PC-3 (cell line): ENCODE measurements at regions not wholly inside any gene's neighbourhood (a gene's known extent, or its start where the extent isn't known, plus 50 kb on each side); places are given as distances from the start of the nearest gene placed in this dataset.
A peak's percentile ranks its signal among the peaks of the same experiment; 100 is the strongest.

Experiments
- ATAC-seq: fragments of 200-7000 bp; cut with Tn5 transposase; 2 replicates; pipeline ENCODE4 v1.9.1; 2020; ENCODE audit warnings: mild to moderate bottlenecking, moderate library complexity
- BruUV-seq: library from RNA; stranded (reverse); fragments of 400-500 nt; replicated peaks from 2 replicates; lab custom pipeline; 2021; lab: Mats Ljungman, UMichigan
- CTCF ChIA-PET: fragments of 300-600 bp; sonication (Branson Sonifier 250); formaldehyde crosslinking; loops from one replicate; lab custom pipeline; 2022; ENCODE audit warnings: antibody characterized with exemption; lab: Charles Lee
- POLR2A ChIA-PET: fragments of 300-600 bp; sonication (Branson Sonifier 250); formaldehyde crosslinking; loops from one replicate; lab custom pipeline; 2022; ENCODE audit warnings: antibody characterized with exemption; ENCODE audit not compliant: unreplicated experiment; lab: Charles Lee
- DNase-seq: peaks from one replicate; pipeline ENCODE4 v3.0.0-alpha.2; 2015
- H2AFZ ChIP-seq: fragments of 300-600 bp; sonication (generic); 2 replicates; pipeline ENCODE4 v1.6.0; 2016; ENCODE audit warnings: antibody characterized with exemption, low read length
- H3F3A ChIP-seq: fragments of 300-600 bp; sonication (generic); one replicate; pipeline ENCODE4 v1.6.0; 2017; ENCODE audit warnings: antibody characterized with exemption, low read length, control low read depth, mild to moderate bottlenecking; ENCODE audit not compliant: unreplicated experiment
- H3K27ac ChIP-seq: fragments of 300-600 bp; sonication (generic); 2 replicates; pipeline ENCODE4 v1.5.1; 2016; ENCODE audit warnings: mild to moderate bottlenecking, low read length
- H3K27me3 ChIP-seq: fragments of 300-600 bp; sonication (generic); 2 replicates; pipeline ENCODE4 v1.6.1; 2016; ENCODE audit warnings: low read length, mixed read lengths
- H3K36me3 ChIP-seq: fragments of 300-600 bp; sonication (generic); 2 replicates; pipeline ENCODE4 v1.6.1; 2016; ENCODE audit warnings: low read depth, mixed run types, low read length, mixed read lengths
- H3K4me1 ChIP-seq: fragments of 300-600 bp; sonication (generic); 2 replicates; pipeline ENCODE4 v1.5.1; 2016; ENCODE audit warnings: low read length; ENCODE audit not compliant: insufficient read depth
- H3K4me2 ChIP-seq: fragments of 300-600 bp; sonication (generic); 2 replicates; pipeline ENCODE4 v1.6.0; 2016; ENCODE audit warnings: low read length
- H3K4me3 ChIP-seq: fragments of 300-600 bp; sonication (generic); 2 replicates; pipeline ENCODE4 v1.5.1; 2016; ENCODE audit warnings: mild to moderate bottlenecking, low read length, mixed read lengths
- H3K79me2 ChIP-seq: fragments of 300-600 bp; sonication (generic); 2 replicates; pipeline ENCODE4 v1.6.1; 2017; ENCODE audit warnings: low read length, mixed read lengths
- H3K9ac ChIP-seq: fragments of 300-600 bp; sonication (generic); 2 replicates; pipeline ENCODE4 v1.6.0; 2016; ENCODE audit warnings: mild to moderate bottlenecking, low read length
- H3K9me2 ChIP-seq: fragments of 300-600 bp; sonication (generic); replicated peaks from 2 replicates; pipeline ENCODE4 v1.6.1; 2016; ENCODE audit warnings: mixed run types, low read length, mixed read lengths
- H3K9me3 ChIP-seq: fragments of 300-600 bp; sonication (generic); 2 replicates; pipeline ENCODE4 v1.6.1; 2016; ENCODE audit warnings: low read length, mixed read lengths
- H4K20me1 ChIP-seq: fragments of 300-600 bp; sonication (generic); 2 replicates; pipeline ENCODE4 v1.6.1; 2016; ENCODE audit warnings: low read length, mixed read lengths
- EZH2 ChIP-seq: fragments of 300-600 bp; sonication (generic); IDR thresholded peaks from one replicate; pipeline ENCODE4 v1.6.1; 2017; ENCODE audit warnings: antibody characterized with exemption, mild to moderate bottlenecking, low read length; ENCODE audit not compliant: unreplicated experiment
- EZH2phosphoT487 ChIP-seq: fragments of 300-600 bp; sonication (generic); IDR thresholded peaks from 2 replicates; pipeline ENCODE4 v1.6.1; 2018; ENCODE audit warnings: mild to moderate bottlenecking, antibody characterized with exemption, low read length, borderline replicate concordance
- intact Hi-C: fragments of 100-400 bp; cut with micrococcal nuclease; formaldehyde crosslinking; loops from 2 replicates; pipeline ENCODE4 v1.9.0; 2023
- TF ChIP-seq, protein P1 (sequence below): fragments of 300-600 bp; sonication (generic); conservative IDR thresholded peaks from 2 replicates; pipeline ENCODE4 v1.5.1; 2017; ENCODE audit warnings: antibody characterized with exemption, low read depth, mild to moderate bottlenecking, low read length

- H4K20me1 ChIP-seq = no peaks in the 10 kb centered on the region
- no peaks in the 10 kb centered on the region for H3K9me3 ChIP-seq
- BruUV-seq = no TSS peak
- no peak for ATAC-seq
- no peaks in the 10 kb centered on the region for H3K36me3 ChIP-seq
- no peaks in the 10 kb centered on the region for H3K9me2 ChIP-seq
- CTCF ChIA-PET = no interaction called here
- POLR2A ChIA-PET = no interaction called here
- no peak overlapping the region for H3K4me3 ChIP-seq
- H3K4me1 ChIP-seq = no peaks in the 10 kb centered on the region
- no peak overlapping the region for H3K9ac ChIP-seq
- H3K79me2 ChIP-seq = no peaks in the 10 kb centered on the region
- H3K27me3 ChIP-seq = peaks cover 12% of the 10 kb centered on the region
- DNase-seq = no peak
- H3K27ac ChIP-seq = no peak overlapping the region
- no peak overlapping the region for H2AFZ ChIP-seq
- no peak for TF ChIP-seq EZH2phosphoT487
- TF ChIP-seq EZH2 = no peak
- TF ChIP-seq, protein P1, sequence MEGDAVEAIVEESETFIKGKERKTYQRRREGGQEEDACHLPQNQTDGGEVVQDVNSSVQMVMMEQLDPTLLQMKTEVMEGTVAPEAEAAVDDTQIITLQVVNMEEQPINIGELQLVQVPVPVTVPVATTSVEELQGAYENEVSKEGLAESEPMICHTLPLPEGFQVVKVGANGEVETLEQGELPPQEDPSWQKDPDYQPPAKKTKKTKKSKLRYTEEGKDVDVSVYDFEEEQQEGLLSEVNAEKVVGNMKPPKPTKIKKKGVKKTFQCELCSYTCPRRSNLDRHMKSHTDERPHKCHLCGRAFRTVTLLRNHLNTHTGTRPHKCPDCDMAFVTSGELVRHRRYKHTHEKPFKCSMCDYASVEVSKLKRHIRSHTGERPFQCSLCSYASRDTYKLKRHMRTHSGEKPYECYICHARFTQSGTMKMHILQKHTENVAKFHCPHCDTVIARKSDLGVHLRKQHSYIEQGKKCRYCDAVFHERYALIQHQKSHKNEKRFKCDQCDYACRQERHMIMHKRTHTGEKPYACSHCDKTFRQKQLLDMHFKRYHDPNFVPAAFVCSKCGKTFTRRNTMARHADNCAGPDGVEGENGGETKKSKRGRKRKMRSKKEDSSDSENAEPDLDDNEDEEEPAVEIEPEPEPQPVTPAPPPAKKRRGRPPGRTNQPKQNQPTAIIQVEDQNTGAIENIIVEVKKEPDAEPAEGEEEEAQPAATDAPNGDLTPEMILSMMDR = no peak
- H3K4me2 ChIP-seq = no peak overlapping the region
- intact Hi-C loops = no loop called here
- H3F3A ChIP-seq = no peaks in the 10 kb centered on the region
Measured at GRCh38 chr1:29943034-29943433, 706.7 kb downstream of the PTPRU start.

GRCh38 chr1:29939079-29939478 is 702.8 kb downstream of the PTPRU start:
- CTCF ChIA-PET = no interaction called here
- DNase-seq = peak; percentile 4
- no peak overlapping the region for H2AFZ ChIP-seq
- H3K27me3 ChIP-seq = peaks cover 5% of the 10 kb centered on the region; the same call in 1 of the 2 replicates
- H3K9ac ChIP-seq = no peak overlapping the region
- no peaks in the 10 kb centered on the region for H3K9me2 ChIP-seq
- BruUV-seq = no TSS peak
- no peaks in the 10 kb centered on the region for H3K4me1 ChIP-seq
- no peak for ATAC-seq
- H3F3A ChIP-seq = no peaks in the 10 kb centered on the region
- no peaks in the 10 kb centered on the region for H4K20me1 ChIP-seq
- intact Hi-C loops = no loop called here
- H3K4me3 ChIP-seq = no peak overlapping the region
- no peak overlapping the region for H3K4me2 ChIP-seq
- POLR2A ChIA-PET = no interaction called here
- no peaks in the 10 kb centered on the region for H3K9me3 ChIP-seq
- H3K36me3 ChIP-seq = no peaks in the 10 kb centered on the region
- H3K79me2 ChIP-seq = no peaks in the 10 kb centered on the region
- no peak overlapping the region for H3K27ac ChIP-seq
- TF ChIP-seq, protein P1 = no peak
- TF ChIP-seq EZH2 (no peak), EZH2phosphoT487 (no peak)

- TF ChIP-seq EZH2 = no peak
- TF ChIP-seq EZH2phosphoT487 = no peak
- TF ChIP-seq, protein P1 = no peak
- no peaks in the 10 kb centered on the region for H3K36me3 ChIP-seq
- H3K27me3 ChIP-seq = peaks cover 6% of the 10 kb centered on the region; the same call in 1 of the 2 replicates
- no peak overlapping the region for H3K4me3 ChIP-seq
- H2AFZ ChIP-seq = no peak overlapping the region
- H3K9ac ChIP-seq = no peak overlapping the region
- H4K20me1 ChIP-seq = no peaks in the 10 kb centered on the region
- ChIA-PET POLR2A (no interaction called here), CTCF (no interaction called here)
- no peaks in the 10 kb centered on the region for H3K79me2 ChIP-seq
- DNase-seq (no peak), ATAC-seq (no peak)
- no TSS peak for BruUV-seq
- H3K27ac ChIP-seq = no peak overlapping the region
- intact Hi-C loops = no loop called here
- no peaks in the 10 kb centered on the region for H3K9me2 ChIP-seq
- no peaks in the 10 kb centered on the region for H3K9me3 ChIP-seq
- peaks cover 6% of the 10 kb centered on the region; the same call in 1 of the 2 replicates for H3K4me1 ChIP-seq
- no peaks in the 10 kb centered on the region for H3F3A ChIP-seq
- H3K4me2 ChIP-seq = no peak overlapping the region
Measured at GRCh38 chr1:29937356-29937755, 701.0 kb downstream of the PTPRU start.
